ENCODE measurements at regions not wholly inside any gene's neighbourhood (a gene's known extent, or its start where the extent isn't known, plus 50 kb on each side); places are given as distances from the start of the nearest gene placed in this dataset.

GRCh38 chr6:101042966-101043365, 161.8 kb upstream of the ASCC3 start:
- no peak overlapping the region for H3K4me3 ChIP-seq
- TF ChIP-seq CTCF (IDR thresholded peaks at IDR 0.05), result no peak

GRCh38 chr6:101058296-101058695, 177.2 kb upstream of the ASCC3 start:
- TF ChIP-seq CTCF (IDR thresholded peaks at IDR 0.05), result no peak
- Histone ChIP-seq H3K27ac (no peak overlapping the region), H3K4me3 (no peak overlapping the region)
- DNase-seq (ENCODE audit: low spot score), result no peak

More at GRCh38 chr6:101042966-101043365, 161.8 kb upstream of the ASCC3 start:
- no peak for DNase-seq (ENCODE audit: low spot score)
- no peak overlapping the region for H3K27ac ChIP-seq

GRCh38 chr6:101066481-101066880, 185.4 kb upstream of the ASCC3 start:
- Histone ChIP-seq H3K27ac (no peak overlapping the region), H3K4me3 (no peak overlapping the region)
- no peak for TF ChIP-seq CTCF (IDR thresholded peaks at IDR 0.05)
- no peak for DNase-seq (ENCODE audit: low spot score)

GRCh38 chr6:101069191-101069795, 188.2 kb upstream of the ASCC3 start:
- no peak overlapping the region for H3K27ac ChIP-seq
- H3K4me3 ChIP-seq, result no peak overlapping the region
- TF ChIP-seq CTCF (IDR thresholded peaks at IDR 0.05), result no peak
- no peak for DNase-seq (ENCODE audit: low spot score)

GRCh38 chr6:101070044-101070608, 189.0 kb upstream of the ASCC3 start:
- no peak overlapping the region for H3K4me3 ChIP-seq
- H3K27ac ChIP-seq, result no peak overlapping the region
- no peak for DNase-seq (ENCODE audit: low spot score)
- TF ChIP-seq CTCF (IDR thresholded peaks at IDR 0.05), result no peak

- Histone ChIP-seq H3K27ac (no peak overlapping the region), H3K4me3 (no peak overlapping the region)
- TF ChIP-seq CTCF (IDR thresholded peaks at IDR 0.05), result no peak
- no peak for DNase-seq (ENCODE audit: low spot score)
Observed at GRCh38 chr6:101077344-101077743, 196.2 kb upstream of the ASCC3 start.

GRCh38 chr6:101079696-101080270, 198.7 kb upstream of the ASCC3 start:
- TF ChIP-seq CTCF (IDR thresholded peaks at IDR 0.05), result no peak
- Histone ChIP-seq H3K27ac (no peak overlapping the region), H3K4me3 (no peak overlapping the region)
- no peak for DNase-seq (ENCODE audit: low spot score)
